Mammary epithelial cell (primary cell): ENCODE measurements at regions not wholly inside any gene's neighbourhood (a gene's known extent, or its start where the extent isn't known, plus 50 kb on each side); places are given as distances from the start of the nearest gene placed in this dataset.

Experiments used
- EZH2 ChIP-seq: IDR thresholded peaks from 2 replicates; pipeline ENCODE4 v1.6.1; 2012; ENCODE audit warnings: low read length, inconsistent platforms, borderline replicate concordance
- TF ChIP-seq, protein P1 (sequence below), 2 donors: IDR thresholded peaks in 1 of 2; conservative IDR thresholded peaks in 1 of 2; 2 replicates each; pipeline ENCODE4 v1.5.1; 2011 to 2012; ENCODE audit warnings: inconsistent platforms in 2 of 2, low read length in 2 of 2, mild to moderate bottlenecking in 2 of 2, control low read depth in 1 of 2, low read depth in 1 of 2; ENCODE audit not compliant: insufficient read depth in 1 of 2; ENCODE audit errors: extremely low read depth in 1 of 2

DNA sequence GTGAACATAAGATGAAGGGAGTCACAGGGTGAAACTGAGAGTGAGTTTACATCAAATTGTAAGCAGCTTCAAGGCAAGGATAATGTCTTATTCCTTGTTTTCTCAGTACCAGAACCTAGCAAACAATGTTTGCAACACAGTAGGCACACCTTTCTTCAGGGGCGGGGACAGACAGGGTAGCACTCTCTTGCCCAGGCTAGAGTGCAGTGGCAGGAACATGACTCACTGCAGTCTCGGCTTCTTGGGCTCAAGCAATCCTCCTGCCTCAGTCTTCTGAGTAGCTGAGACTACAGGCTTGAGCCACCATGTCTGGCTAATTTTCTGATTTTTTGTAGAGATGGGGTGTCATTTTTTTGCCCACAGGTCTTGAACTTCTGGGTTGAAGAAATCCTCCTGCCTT is 299.8 kb downstream of the CD83 start:
- TF ChIP-seq, protein P1, sequence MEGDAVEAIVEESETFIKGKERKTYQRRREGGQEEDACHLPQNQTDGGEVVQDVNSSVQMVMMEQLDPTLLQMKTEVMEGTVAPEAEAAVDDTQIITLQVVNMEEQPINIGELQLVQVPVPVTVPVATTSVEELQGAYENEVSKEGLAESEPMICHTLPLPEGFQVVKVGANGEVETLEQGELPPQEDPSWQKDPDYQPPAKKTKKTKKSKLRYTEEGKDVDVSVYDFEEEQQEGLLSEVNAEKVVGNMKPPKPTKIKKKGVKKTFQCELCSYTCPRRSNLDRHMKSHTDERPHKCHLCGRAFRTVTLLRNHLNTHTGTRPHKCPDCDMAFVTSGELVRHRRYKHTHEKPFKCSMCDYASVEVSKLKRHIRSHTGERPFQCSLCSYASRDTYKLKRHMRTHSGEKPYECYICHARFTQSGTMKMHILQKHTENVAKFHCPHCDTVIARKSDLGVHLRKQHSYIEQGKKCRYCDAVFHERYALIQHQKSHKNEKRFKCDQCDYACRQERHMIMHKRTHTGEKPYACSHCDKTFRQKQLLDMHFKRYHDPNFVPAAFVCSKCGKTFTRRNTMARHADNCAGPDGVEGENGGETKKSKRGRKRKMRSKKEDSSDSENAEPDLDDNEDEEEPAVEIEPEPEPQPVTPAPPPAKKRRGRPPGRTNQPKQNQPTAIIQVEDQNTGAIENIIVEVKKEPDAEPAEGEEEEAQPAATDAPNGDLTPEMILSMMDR (conservative IDR thresholded peaks at IDR 0.05 in 1 of 2, IDR thresholded peaks at IDR 0.05 in 1 of 2; ENCODE audit: extremely low read depth in 1 of 2, insufficient read depth in 1 of 2, low read depth in 1 of 2, low read length in 2 of 2): no peak
- no peak for TF ChIP-seq EZH2
